Keratinocyte (primary cell): ENCODE measurements at regions not wholly inside any gene's neighbourhood (a gene's known extent, or its start where the extent isn't known, plus 50 kb on each side); places are given as distances from the start of the nearest gene placed in this dataset.
A peak's percentile ranks its signal among the peaks of the same experiment; 100 is the strongest.

Source experiments
- DNase-seq: peaks from one replicate; pipeline ENCODE4 v3.0.0-alpha.2; 2011; ENCODE audit warnings: low read depth, missing footprints, low spot score
- FAIRE-seq: peaks from 2 replicates; lab custom pipeline; 2011; peaks lifted over from hg19 to GRCh38; lab: Jason Lieb, UNC
- H2AFZ ChIP-seq: 2 replicates; pipeline ENCODE4 v1.6.0; 2012; ENCODE audit warnings: low read length, control low read depth, inconsistent platforms; ENCODE audit not compliant: control insufficient read depth
- H3K27ac ChIP-seq: 2 replicates; pipeline ENCODE4 v1.5.1; 2011; ENCODE audit warnings: low read length; ENCODE audit not compliant: control insufficient read depth, insufficient read depth
- H3K27me3 ChIP-seq: 3 replicates; pipeline ENCODE4 v1.6.0; 2011; ENCODE audit warnings: low read length; ENCODE audit not compliant: control insufficient read depth, insufficient read depth; ENCODE audit errors: extremely low read depth
- H3K36me3 ChIP-seq, 2 experiments: 2 replicates in 1 of 2; 3 replicates in 1 of 2; pipeline ENCODE4 v1.5.1; 2011; ENCODE audit warnings: low read length in 2 of 2, mild to moderate bottlenecking in 1 of 2; ENCODE audit not compliant: control insufficient read depth in 2 of 2, insufficient read depth in 2 of 2; ENCODE audit errors: extremely low read depth in 1 of 2
- H3K4me1 ChIP-seq: 3 replicates; pipeline ENCODE4 v1.5.1; 2011; ENCODE audit warnings: low read length; ENCODE audit not compliant: control insufficient read depth, insufficient read depth; ENCODE audit errors: extremely low read depth
- H3K4me2 ChIP-seq: 3 replicates; pipeline ENCODE4 v1.6.0; 2011; ENCODE audit warnings: low read depth, low read length; ENCODE audit not compliant: control insufficient read depth, insufficient read depth; ENCODE audit errors: extremely low read depth
- H3K4me3 ChIP-seq, 3 experiments: fragments of 200-600 bp in 1 of 3; sonication (generic) in 1 of 3; 2 replicates in 2 of 3; 3 replicates in 1 of 3; pipeline ENCODE4 v1.5.1; 2011 to 2016; ENCODE audit warnings: low read length in 3 of 3, mild to moderate bottlenecking in 3 of 3, control low read depth in 2 of 3, inconsistent platforms in 1 of 3, low read depth in 1 of 3, mixed read lengths in 1 of 3, mixed run types in 1 of 3, moderate library complexity in 1 of 3; ENCODE audit not compliant: control insufficient read depth in 2 of 3, insufficient read depth in 2 of 3; ENCODE audit errors: extremely low read depth in 1 of 3
- H3K79me2 ChIP-seq: 2 replicates; pipeline ENCODE4 v1.6.0; 2012; ENCODE audit warnings: low read length; ENCODE audit not compliant: control insufficient read depth, insufficient read depth
- H3K9ac ChIP-seq: 3 replicates; pipeline ENCODE4 v1.6.0; 2011; ENCODE audit warnings: low read length; ENCODE audit not compliant: control insufficient read depth, insufficient read depth; ENCODE audit errors: extremely low read depth
- H3K9me1 ChIP-seq: 3 replicates; pipeline ENCODE4 v1.6.0; 2011; ENCODE audit warnings: low read length; ENCODE audit not compliant: control insufficient read depth, insufficient read depth; ENCODE audit errors: extremely low read depth
- H3K9me3 ChIP-seq: 2 replicates; pipeline ENCODE4 v1.5.1; 2012; ENCODE audit warnings: low read depth, low read length; ENCODE audit not compliant: control insufficient read depth
- H4K20me1 ChIP-seq: 3 replicates; pipeline ENCODE4 v1.6.0; 2011; ENCODE audit warnings: low read length; ENCODE audit not compliant: control insufficient read depth, insufficient read depth; ENCODE audit errors: extremely low read depth
- CTCF ChIP-seq, 3 experiments: IDR thresholded peaks in 1 of 3; conservative IDR thresholded peaks in 1 of 3; optimal IDR thresholded peaks in 1 of 3; 2 replicates in 2 of 3; 3 replicates in 1 of 3; pipeline versions ENCODE3 to v1.5.1; 2011; ENCODE audit warnings: low read length in 3 of 3, mild to moderate bottlenecking in 3 of 3, moderate library complexity in 2 of 3, control low read depth in 1 of 3, inconsistent platforms in 1 of 3; ENCODE audit not compliant: insufficient read depth in 2 of 3; ENCODE audit errors: extremely low read depth in 1 of 3
- EZH2 ChIP-seq: IDR thresholded peaks from one replicate; pipeline ENCODE4 v1.6.1; 2012; ENCODE audit warnings: inconsistent platforms, mild to moderate bottlenecking, low read length, moderate library complexity
- dilution Hi-C: fragments of 300-500 bp; cut with MboI; formaldehyde crosslinking; loops from one replicate; pipeline ENCODE4 v1.7.0; 2020; ENCODE audit warnings: low sequenced_read_pairs; ENCODE audit not compliant: extremely low pct_ligation_motif_present

DNA sequence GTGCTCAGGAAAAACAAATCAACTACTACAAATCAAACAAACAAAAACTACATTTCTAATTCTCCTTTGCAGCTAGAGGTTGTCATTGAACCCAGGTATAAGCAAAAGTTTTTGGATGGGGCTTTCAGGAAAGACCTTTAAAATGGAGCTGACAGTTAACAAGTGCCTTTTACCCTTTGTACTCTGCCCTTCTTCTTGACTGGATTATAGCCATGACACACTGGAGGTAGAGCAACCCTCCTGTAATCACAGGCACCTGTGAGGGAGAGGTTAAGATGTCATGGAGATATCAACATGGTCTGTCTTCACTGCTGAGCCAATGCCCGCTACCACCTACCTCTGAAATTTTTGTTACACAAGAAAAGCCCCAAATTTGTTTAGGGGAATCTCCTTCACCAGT lies 100.0 kb upstream of the GLS start:
- Histone ChIP-seq H3K4me3 (no peak overlapping the region), H3K9ac (no peak overlapping the region), H4K20me1 (no peaks in the 10 kb centered on the region), H3K9me3 (no peaks in the 10 kb centered on the region), H3K36me3 (no peaks in the 10 kb centered on the region), H3K27me3 (no peaks in the 10 kb centered on the region), H3K4me2 (no peak overlapping the region), H3K79me2 (no peaks in the 10 kb centered on the region), H2AFZ (no peak overlapping the region), H3K4me1 (no peaks in the 10 kb centered on the region), H3K27ac (no peak overlapping the region), H3K9me1 (no peaks in the 10 kb centered on the region)
- DNase-seq (no peak), FAIRE-seq (no peak)
- dilution Hi-C loops = no loop called here
- TF ChIP-seq CTCF (optimal IDR thresholded peaks at IDR 0.05 in 1 of 3, IDR thresholded peaks at IDR 0.05 in 1 of 3, conservative IDR thresholded peaks at IDR 0.05 in 1 of 3; ENCODE audit: extremely low read depth in 1 of 3, insufficient read depth in 2 of 3, low read length in 3 of 3) = no peak

- no peaks in the 10 kb centered on the region for H3K36me3 ChIP-seq
- H3K4me2 ChIP-seq = no peak overlapping the region
- H3K9me1 ChIP-seq = no peaks in the 10 kb centered on the region
- peaks cover 6% of the 10 kb centered on the region for H3K4me1 ChIP-seq
- H3K9ac ChIP-seq = no peak overlapping the region
- DNase-seq = no peak
- no peaks in the 10 kb centered on the region for H3K9me3 ChIP-seq
- H2AFZ ChIP-seq = no peak overlapping the region
- H3K27me3 ChIP-seq = no peaks in the 10 kb centered on the region
- H3K79me2 ChIP-seq = no peaks in the 10 kb centered on the region
- TF ChIP-seq CTCF (optimal IDR thresholded peaks at IDR 0.05 in 1 of 3, IDR thresholded peaks at IDR 0.05 in 1 of 3, conservative IDR thresholded peaks at IDR 0.05 in 1 of 3; ENCODE audit: extremely low read depth in 1 of 3, insufficient read depth in 2 of 3, low read length in 3 of 3) = peak; percentile 16 to 59 (median 46)
- TF ChIP-seq EZH2 = no peak
- dilution Hi-C loops = no loop called here
- no peaks in the 10 kb centered on the region for H4K20me1 ChIP-seq
- no peak overlapping the region for H3K4me3 ChIP-seq
- no peak overlapping the region for H3K27ac ChIP-seq
- peak; percentile 78 for FAIRE-seq
These were observed 98.9 kb upstream of the GLS start for GRCh38 chr2:190781604-190782198.
